PC-9 (cell line): ENCODE measurements at regions not wholly inside any gene's neighbourhood (a gene's known extent, or its start where the extent isn't known, plus 50 kb on each side); places are given as distances from the start of the nearest gene placed in this dataset.

Experiments
- EZH2 ChIP-seq: fragments of 200-600 bp; sonication (generic); IDR thresholded peaks from 2 replicates; pipeline ENCODE4 v1.8.0; 2017; ENCODE audit warnings: antibody characterized with exemption, low read depth
- TF ChIP-seq, protein P1 (sequence below): fragments of 200-600 bp; sonication (generic); conservative IDR thresholded peaks from 2 replicates; pipeline ENCODE4 v1.6.1; 2017; ENCODE audit warnings: mixed run types, antibody characterized with exemption, mild to moderate bottlenecking, moderate library complexity

- TF ChIP-seq, protein P1, sequence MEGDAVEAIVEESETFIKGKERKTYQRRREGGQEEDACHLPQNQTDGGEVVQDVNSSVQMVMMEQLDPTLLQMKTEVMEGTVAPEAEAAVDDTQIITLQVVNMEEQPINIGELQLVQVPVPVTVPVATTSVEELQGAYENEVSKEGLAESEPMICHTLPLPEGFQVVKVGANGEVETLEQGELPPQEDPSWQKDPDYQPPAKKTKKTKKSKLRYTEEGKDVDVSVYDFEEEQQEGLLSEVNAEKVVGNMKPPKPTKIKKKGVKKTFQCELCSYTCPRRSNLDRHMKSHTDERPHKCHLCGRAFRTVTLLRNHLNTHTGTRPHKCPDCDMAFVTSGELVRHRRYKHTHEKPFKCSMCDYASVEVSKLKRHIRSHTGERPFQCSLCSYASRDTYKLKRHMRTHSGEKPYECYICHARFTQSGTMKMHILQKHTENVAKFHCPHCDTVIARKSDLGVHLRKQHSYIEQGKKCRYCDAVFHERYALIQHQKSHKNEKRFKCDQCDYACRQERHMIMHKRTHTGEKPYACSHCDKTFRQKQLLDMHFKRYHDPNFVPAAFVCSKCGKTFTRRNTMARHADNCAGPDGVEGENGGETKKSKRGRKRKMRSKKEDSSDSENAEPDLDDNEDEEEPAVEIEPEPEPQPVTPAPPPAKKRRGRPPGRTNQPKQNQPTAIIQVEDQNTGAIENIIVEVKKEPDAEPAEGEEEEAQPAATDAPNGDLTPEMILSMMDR = no peak
- no peak for TF ChIP-seq EZH2
These were observed 71.9 kb upstream of the PLCB4 start for GRCh38 chr20:8996817-8997512.
